Lower leg skin (tissue), 4 donors: ENCODE measurements at regions not wholly inside any gene's neighbourhood (a gene's known extent, or its start where the extent isn't known, plus 50 kb on each side); places are given as distances from the start of the nearest gene placed in this dataset.
"Not testable (repeated sequence)": the region's sequence is repeated elsewhere in the genome, so short reads cannot be mapped to it uniquely, and the experiment has no call there.

ENCODE experiments used
- DNase-seq, 2 donors: peaks; one replicate each; pipeline ENCODE4 v3.0.0-alpha.2; 2019; ENCODE audit warnings: low spot score in 2 of 2
- H3K4me3 ChIP-seq: fragments of 200-600 bp; sonication (generic); 2 replicates; pipeline ENCODE4 v1.5.1; 2017; ENCODE audit warnings: mild to moderate bottlenecking, low read depth; ENCODE audit not compliant: poor library complexity, severe bottlenecking
- POLR2A ChIP-seq, 2 donors: fragments of 450-650 bp; IDR thresholded peaks; one replicate each; pipeline ENCODE4 v1.6.1; 2016 to 2017; ENCODE audit warnings: antibody characterized with exemption in 2 of 2, mild to moderate bottlenecking in 1 of 2, moderate library complexity in 1 of 2
- WGBS, 2 donors: methylation state at CpG; one replicate each; pipeline ENCODE4 v1.1.5; 2018; 5-methylcytosine and 5-hydroxymethylcytosine counted together
- intact Hi-C: fragments of 100-400 bp; cut with DNase I; formaldehyde crosslinking; loops from one replicate; pipeline ENCODE4 v1.15.0; 2023; ENCODE audit warnings: low total_unique reads
- TF ChIP-seq, protein P1 (sequence below), 3 donors: fragments of 450-650 bp; IDR thresholded peaks; one replicate each; pipeline ENCODE4 v1.5.1; 2016; ENCODE audit warnings: antibody characterized with exemption in 3 of 3, mild to moderate bottlenecking in 3 of 3, moderate library complexity in 2 of 3

DNA sequence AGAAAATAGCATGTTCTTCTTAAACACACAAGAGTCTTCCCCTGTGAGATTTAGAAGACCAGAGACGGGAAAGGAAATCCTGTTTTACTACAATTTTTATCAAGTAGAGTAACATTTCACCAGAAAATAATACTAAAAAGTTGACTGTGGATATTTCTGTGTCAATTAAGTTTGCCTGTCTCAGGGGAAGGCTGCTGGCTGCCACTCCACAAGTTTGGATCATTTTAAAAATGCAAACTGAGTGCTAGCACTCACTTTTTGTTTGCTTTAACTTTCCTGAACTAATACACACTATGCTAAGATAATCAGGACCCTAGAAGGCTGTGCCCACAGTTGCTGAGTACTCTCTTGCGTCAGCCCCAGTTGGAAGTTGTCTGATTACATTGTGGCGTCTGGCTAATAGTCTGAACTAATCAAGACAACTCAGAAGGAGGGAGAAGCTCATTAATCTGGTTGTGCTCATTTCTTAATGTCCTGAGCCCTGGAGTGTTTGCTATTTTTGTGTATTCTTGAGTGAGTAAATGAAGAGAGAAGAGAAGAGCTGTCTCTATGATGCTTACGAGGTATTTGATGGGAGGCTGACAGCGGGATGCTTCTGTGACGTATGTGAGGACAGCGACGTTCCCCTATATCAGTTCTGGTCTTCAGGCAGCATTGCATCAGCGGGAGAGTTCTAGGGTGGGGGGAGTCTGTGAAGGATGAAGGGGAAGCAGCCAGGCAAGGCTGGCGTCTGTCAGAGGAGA is 664.2 kb downstream of the QKI start:
- DNase-seq: no peak
- H3K4me3 ChIP-seq: no peak overlapping the region
- 76 to 83% methylated on average over 10 of the region's 10 CpGs for WGBS, 2 donors
- TF ChIP-seq POLR2A (IDR thresholded peaks at IDR 0.05): no peak
- TF ChIP-seq, protein P1, sequence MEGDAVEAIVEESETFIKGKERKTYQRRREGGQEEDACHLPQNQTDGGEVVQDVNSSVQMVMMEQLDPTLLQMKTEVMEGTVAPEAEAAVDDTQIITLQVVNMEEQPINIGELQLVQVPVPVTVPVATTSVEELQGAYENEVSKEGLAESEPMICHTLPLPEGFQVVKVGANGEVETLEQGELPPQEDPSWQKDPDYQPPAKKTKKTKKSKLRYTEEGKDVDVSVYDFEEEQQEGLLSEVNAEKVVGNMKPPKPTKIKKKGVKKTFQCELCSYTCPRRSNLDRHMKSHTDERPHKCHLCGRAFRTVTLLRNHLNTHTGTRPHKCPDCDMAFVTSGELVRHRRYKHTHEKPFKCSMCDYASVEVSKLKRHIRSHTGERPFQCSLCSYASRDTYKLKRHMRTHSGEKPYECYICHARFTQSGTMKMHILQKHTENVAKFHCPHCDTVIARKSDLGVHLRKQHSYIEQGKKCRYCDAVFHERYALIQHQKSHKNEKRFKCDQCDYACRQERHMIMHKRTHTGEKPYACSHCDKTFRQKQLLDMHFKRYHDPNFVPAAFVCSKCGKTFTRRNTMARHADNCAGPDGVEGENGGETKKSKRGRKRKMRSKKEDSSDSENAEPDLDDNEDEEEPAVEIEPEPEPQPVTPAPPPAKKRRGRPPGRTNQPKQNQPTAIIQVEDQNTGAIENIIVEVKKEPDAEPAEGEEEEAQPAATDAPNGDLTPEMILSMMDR (IDR thresholded peaks at IDR 0.05): no peak
- intact Hi-C loops: no loop called here

DNA sequence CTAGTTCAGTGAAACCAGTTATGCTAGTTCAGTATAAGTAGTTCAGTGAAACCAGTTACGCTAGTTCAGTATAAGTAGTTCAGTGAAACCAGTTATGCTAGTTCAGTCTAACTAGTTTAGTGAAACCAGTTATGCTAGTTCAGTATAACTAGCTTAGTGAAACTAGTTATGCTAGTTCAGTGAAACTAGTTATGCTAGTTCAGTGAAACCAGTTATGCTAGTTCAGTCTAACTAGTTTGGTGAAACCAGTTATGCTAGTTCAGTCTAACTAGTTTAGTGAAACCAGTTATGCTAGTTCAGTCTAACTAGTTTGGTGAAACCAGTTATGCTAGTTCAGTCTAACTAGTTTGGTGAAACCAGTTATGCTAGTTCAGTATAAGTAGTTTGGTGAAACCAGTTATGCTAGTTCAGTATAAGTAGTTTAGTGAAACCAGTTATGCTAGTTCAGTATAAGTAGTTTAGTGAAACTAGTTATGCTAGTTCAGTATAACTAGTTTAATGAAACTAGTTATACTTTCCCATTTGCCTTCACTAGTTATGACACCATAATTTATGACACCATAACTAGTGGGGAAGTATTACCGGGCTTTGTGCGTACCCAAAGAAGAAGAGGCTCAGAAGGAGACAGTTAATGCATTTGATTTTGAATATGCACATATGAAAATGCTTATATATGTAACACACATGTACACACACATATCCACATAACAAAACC is 662.5 kb downstream of the QKI start:
- WGBS, 2 donors: 63 to 79% methylated on average over 3 of the region's 3 CpGs
- intact Hi-C loops: not testable (repeated sequence)

DNA sequence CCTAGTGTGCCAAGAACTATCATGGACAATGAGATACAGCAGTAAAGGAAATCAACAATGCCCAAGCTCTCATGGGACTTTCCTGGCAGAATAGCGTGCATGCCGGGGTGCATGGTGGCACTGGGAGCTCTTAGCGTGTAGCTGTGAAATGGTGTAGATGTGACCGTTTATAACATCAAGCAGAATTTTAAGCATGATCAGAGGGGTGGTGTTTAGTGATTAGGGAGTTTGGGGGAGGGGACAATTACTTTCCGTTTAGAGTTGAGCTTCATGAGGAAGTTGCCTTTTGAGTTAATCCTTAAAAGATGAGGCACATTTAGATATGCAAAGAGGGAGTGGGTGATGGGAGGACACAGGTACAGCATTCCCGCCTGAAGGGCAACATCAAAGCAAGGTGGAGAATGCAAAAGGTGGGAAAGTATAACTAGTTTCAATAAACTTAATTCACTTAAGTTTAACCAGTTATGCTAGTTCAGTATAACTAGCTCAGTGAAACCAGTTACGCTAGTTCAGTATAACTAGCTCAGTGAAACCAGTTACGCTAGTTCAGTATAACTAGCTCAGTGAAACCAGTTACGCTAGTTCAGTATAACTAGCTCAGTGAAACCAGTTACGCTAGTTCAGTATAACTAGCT is 661.6 kb downstream of the QKI start:
- no peak for DNase-seq
- WGBS, 2 donors: 76 to 80% methylated on average over 8 to 9 of the region's 10 CpGs
- TF ChIP-seq POLR2A (IDR thresholded peaks at IDR 0.05): no peak
- TF ChIP-seq, protein P1 (IDR thresholded peaks at IDR 0.05): no peak
- no peak overlapping the region for H3K4me3 ChIP-seq
- intact Hi-C loops: no loop called here

More for the DNA sequence above, 662.5 kb downstream of the QKI start:
- not testable (repeated sequence) for DNase-seq, H3K4me3 ChIP-seq

DNA sequence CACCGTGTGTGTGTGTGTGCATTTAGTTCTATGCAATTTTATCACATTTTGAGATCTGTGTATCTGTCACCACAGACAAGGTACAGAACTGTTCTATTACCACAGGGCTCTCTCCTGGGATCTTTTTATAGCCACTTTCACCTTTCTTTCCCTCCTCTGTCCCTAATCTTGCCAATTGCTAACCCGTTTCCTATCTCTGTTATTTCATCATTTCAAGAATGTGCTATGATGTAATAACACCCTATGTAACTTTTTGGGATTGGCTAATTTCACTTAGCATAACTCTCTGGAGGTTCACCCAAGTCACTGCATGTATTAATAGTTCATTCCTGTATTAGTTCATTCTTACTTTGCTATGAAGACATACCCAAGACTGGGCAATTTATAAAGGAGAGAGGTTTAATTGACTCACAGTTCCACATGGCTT is 657.7 kb downstream of the QKI start:
- H3K4me3 ChIP-seq: no peak overlapping the region
- DNase-seq: no peak
- intact Hi-C loops: no loop called here
- TF ChIP-seq, protein P1 (IDR thresholded peaks at IDR 0.05): no peak
- TF ChIP-seq POLR2A (IDR thresholded peaks at IDR 0.05): no peak
- 51 to 57% methylated on average over 2 of the region's 2 CpGs for WGBS, 2 donors

DNA sequence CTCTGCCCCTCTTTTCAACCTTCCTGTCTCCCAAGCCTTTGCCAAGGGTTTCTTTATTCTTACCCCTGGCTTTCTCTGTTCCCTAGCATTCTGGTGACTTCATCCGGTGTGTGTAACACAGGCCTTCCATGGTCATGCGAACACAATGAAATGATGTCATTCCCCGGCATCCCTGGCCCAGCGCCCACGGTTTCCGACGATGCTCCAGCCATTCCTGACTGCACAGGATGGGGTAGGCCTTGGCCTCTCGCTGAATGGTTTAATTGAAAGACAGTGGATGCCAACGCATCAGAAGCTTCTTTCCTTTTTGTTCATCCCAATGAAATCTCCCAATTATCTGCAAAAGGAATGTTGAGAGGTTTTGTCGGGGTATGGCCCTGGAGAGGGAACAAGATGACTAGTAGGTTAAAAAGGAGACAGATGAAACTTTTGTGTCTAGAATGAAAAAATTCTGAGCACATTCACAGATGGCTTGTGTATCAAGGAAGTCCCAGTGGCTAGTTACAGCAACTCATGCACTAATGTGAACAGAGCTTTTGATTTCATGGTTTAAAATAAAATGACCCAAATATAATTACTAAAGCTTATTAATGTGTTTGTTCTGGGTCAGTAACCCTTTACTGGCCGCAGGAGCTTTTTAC is 655.0 kb downstream of the QKI start:
- WGBS, 2 donors: 73 to 77% methylated on average over 11 of the region's 11 CpGs
- intact Hi-C loops: no loop called here

More for the DNA sequence above, 655.0 kb downstream of the QKI start:
- TF ChIP-seq POLR2A (IDR thresholded peaks at IDR 0.05): no peak
- TF ChIP-seq, protein P1 (IDR thresholded peaks at IDR 0.05): no peak
- DNase-seq: no peak
- H3K4me3 ChIP-seq: no peak overlapping the region
